Epithelial cell of esophagus (primary cell): ENCODE measurements at regions not wholly inside any gene's neighbourhood (a gene's known extent, or its start where the extent isn't known, plus 50 kb on each side); places are given as distances from the start of the nearest gene placed in this dataset.

ENCODE experiments used
- DNase-seq: peaks from one replicate; pipeline ENCODE4 v3.0.0; 2010; ENCODE audit warnings: low read depth
- H3K4me3 ChIP-seq: 2 replicates; pipeline ENCODE4 v1.5.1; 2011; ENCODE audit warnings: mild to moderate bottlenecking, low read length, control low read depth
- CTCF ChIP-seq: IDR thresholded peaks from 2 replicates; pipeline ENCODE4 v1.5.1; 2011; ENCODE audit warnings: low read depth, mild to moderate bottlenecking, low read length, control low read depth, inconsistent platforms; ENCODE audit not compliant: insufficient read depth; ENCODE audit errors: missing control alignments

DNA sequence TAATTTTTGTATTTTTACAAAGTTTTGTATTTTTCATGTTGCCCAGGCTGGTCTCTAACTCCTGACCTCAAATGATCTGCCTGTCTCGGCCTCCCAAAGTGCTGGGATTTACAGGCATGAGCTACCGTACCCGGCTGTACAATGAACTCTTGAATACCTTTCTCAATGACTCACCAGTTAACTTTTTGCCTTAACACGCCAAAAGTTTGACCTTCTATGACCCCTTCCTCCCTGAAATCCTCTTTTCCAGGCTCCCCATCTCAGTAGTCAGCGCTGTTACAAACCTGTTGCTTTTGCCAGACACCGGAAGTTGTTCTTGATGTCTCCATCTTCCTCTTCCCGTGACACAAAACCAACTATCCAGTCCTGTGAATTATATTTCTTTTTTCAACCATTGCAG lies 158.1 kb upstream of the ASIC2 start:
- TF ChIP-seq CTCF: no peak
- H3K4me3 ChIP-seq: no peak overlapping the region
- no peak for DNase-seq

DNA sequence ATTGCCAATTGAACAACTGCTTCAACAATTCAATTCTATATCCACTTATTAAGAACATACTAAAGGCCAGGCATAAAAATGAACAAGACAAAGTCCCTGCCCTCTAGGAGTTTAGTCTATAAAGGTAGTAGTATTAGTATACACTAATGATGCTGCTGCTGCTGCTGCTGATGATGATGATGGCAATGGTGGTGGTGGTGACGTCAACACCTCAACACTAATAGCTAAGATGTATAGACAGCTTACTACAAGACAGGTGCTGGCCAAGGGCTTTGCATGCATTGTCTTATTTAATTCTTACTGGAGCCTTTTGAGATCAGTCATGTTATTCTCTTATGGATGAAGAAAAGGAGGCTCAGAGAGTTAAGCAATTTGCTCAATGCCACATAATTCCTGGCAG lies 164.4 kb upstream of the ASIC2 start:
- no peak for TF ChIP-seq CTCF
- no peak for DNase-seq
- H3K4me3 ChIP-seq: no peak overlapping the region

GRCh38 chr17:33459078-33459940 lies 166.2 kb upstream of the ASIC2 start:
- DNase-seq: no peak
- H3K4me3 ChIP-seq: no peak overlapping the region
- no peak for TF ChIP-seq CTCF

- TF ChIP-seq CTCF: no peak
- DNase-seq: no peak
- no peak overlapping the region for H3K4me3 ChIP-seq
Observed at GRCh38 chr17:33460781-33461450, 167.8 kb upstream of the ASIC2 start.

GRCh38 chr17:33463887-33464286 lies 170.8 kb upstream of the ASIC2 start:
- H3K4me3 ChIP-seq: no peak overlapping the region
- no peak for TF ChIP-seq CTCF
- DNase-seq: no peak

- no peak for TF ChIP-seq CTCF
- no peak overlapping the region for H3K4me3 ChIP-seq
- DNase-seq: no peak
Observed at GRCh38 chr17:33464669-33465280, 171.7 kb upstream of the ASIC2 start.
